Osteocyte (in vitro differentiated cells): ENCODE measurements at regions not wholly inside any gene's neighbourhood (a gene's known extent, or its start where the extent isn't known, plus 50 kb on each side); places are given as distances from the start of the nearest gene placed in this dataset.

Experiments used
- DNase-seq: peaks from one replicate; pipeline ENCODE4 v3.0.0; 2021; ENCODE audit warnings: mixed read lengths; ENCODE audit not compliant: unreplicated experiment; ENCODE audit errors: extremely low spot score
- H3K27ac Mint-ChIP-seq: one replicate; pipeline ENCODE4 v1.8.0; 2021; ENCODE audit warnings: mild to moderate bottlenecking, mixed read lengths; ENCODE audit not compliant: unreplicated experiment
- H3K27me3 Mint-ChIP-seq: one replicate; pipeline ENCODE4 v1.8.0; 2021; ENCODE audit warnings: mixed read lengths; ENCODE audit not compliant: unreplicated experiment
- H3K36me3 Mint-ChIP-seq: one replicate; pipeline ENCODE4 v1.8.0; 2021; ENCODE audit warnings: mixed read lengths; ENCODE audit not compliant: unreplicated experiment
- H3K4me1 Mint-ChIP-seq: one replicate; pipeline ENCODE4 v1.8.0; 2021; ENCODE audit warnings: mixed read lengths; ENCODE audit not compliant: unreplicated experiment
- H3K4me3 Mint-ChIP-seq: one replicate; pipeline ENCODE4 v1.8.0; 2021; ENCODE audit warnings: mild to moderate bottlenecking, moderate library complexity, mixed read lengths; ENCODE audit not compliant: unreplicated experiment
- H3K9me3 Mint-ChIP-seq: one replicate; pipeline ENCODE4 v1.8.0; 2021; ENCODE audit warnings: mixed read lengths; ENCODE audit not compliant: unreplicated experiment
- TF ChIP-seq, protein P1 (sequence below): fragments of 200-600 bp; sonication (generic); IDR thresholded peaks from 2 replicates; pipeline ENCODE4 v1.5.0; 2021; ENCODE audit warnings: antibody characterized with exemption, mild to moderate bottlenecking, moderate library complexity

DNA sequence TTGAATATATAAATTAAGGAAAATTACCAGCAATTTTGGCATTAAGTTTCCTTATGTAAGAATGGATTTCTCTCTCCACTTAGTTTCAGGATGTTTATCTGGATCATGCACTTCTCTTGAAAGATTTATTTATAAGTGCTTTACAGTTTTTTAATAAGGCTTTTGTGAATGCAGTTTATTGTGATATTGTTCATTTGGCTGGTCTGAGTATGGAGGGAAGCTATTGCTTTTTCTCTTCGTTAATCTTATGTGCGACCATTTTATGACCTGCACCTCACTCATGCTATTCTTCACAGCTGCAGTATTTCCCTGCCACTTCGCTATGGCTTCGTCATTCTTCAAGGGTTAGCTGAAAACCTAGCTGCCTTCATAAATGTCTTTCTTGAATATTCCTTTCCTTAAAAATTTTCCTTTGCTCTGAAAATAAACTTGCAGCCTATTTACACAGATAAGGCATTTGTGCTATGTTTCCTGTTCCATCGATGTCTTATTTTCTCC, 233.4 kb downstream of the SOCS6 start:
- DNase-seq, result no peak
- Mint-ChIP-seq H3K4me3 (no peak overlapping the region), H3K9me3 (peaks cover 3% of the 10 kb centered on the region), H3K4me1 (no peaks in the 10 kb centered on the region), H3K27ac (no peak overlapping the region), H3K36me3 (no peaks in the 10 kb centered on the region), H3K27me3 (peaks cover 22% of the 10 kb centered on the region)
- TF ChIP-seq, protein P1, sequence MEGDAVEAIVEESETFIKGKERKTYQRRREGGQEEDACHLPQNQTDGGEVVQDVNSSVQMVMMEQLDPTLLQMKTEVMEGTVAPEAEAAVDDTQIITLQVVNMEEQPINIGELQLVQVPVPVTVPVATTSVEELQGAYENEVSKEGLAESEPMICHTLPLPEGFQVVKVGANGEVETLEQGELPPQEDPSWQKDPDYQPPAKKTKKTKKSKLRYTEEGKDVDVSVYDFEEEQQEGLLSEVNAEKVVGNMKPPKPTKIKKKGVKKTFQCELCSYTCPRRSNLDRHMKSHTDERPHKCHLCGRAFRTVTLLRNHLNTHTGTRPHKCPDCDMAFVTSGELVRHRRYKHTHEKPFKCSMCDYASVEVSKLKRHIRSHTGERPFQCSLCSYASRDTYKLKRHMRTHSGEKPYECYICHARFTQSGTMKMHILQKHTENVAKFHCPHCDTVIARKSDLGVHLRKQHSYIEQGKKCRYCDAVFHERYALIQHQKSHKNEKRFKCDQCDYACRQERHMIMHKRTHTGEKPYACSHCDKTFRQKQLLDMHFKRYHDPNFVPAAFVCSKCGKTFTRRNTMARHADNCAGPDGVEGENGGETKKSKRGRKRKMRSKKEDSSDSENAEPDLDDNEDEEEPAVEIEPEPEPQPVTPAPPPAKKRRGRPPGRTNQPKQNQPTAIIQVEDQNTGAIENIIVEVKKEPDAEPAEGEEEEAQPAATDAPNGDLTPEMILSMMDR, result no peak

DNA sequence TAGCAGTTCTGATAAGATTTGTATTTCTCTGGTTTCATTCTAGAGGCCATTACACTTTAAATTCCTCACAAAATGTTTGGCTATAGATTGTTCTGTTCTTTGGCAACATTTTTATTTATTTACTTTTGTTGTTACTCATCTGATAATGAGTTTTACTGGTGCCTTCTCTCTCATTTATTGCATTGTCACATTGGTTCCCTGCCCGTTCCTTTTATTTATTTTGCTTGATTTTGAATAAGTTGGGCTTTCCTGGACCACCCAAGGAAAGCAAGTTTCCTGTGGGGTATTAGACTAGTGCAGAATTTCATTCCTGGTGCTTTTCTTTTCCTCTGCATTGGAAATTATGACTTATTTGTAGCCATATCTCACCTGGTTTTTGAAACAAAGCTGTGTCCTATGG, 232.0 kb downstream of the SOCS6 start:
- no peak overlapping the region for H3K4me3 Mint-ChIP-seq
- TF ChIP-seq, protein P1, result no peak
- DNase-seq, result no peak
- H3K4me1 Mint-ChIP-seq, result no peaks in the 10 kb centered on the region
- no peak overlapping the region for H3K27ac Mint-ChIP-seq
- peaks cover 3% of the 10 kb centered on the region for H3K9me3 Mint-ChIP-seq
- H3K27me3 Mint-ChIP-seq, result peaks cover 22% of the 10 kb centered on the region
- H3K36me3 Mint-ChIP-seq, result no peaks in the 10 kb centered on the region

DNA sequence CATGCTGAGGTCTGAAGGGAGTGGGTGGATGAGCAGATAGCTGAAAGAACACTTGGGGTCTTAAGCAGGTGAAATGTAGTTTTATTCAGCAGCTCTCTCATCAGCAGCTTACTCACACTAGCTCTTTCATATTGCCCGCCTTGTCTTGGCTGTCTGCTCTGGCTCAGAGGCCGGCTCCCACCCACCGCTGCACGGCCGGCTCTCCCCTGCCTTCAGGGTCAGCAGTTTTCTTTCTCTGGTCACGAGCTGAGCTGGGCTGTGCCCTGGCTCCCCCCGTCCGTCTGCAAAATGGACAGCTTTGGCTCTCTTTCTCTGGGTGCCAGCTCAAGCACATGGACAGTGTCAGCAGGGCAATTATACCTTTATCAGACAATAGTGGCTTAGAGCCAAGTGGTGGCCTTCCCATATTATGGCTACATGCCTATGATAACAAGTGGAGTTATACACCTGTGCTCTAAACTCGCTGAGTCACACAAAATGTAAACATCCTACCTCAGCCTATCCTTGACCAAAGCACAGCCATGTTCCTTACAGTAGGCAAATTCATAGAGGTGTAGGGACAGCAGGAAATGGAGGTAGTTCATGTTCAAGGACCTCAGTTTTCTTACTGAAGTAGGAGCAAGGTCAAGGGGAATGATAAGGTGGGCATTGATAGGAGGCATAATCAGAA, 224.8 kb downstream of the SOCS6 start:
- no peaks in the 10 kb centered on the region for H3K36me3 Mint-ChIP-seq
- H3K27ac Mint-ChIP-seq, result no peak overlapping the region

DNA sequence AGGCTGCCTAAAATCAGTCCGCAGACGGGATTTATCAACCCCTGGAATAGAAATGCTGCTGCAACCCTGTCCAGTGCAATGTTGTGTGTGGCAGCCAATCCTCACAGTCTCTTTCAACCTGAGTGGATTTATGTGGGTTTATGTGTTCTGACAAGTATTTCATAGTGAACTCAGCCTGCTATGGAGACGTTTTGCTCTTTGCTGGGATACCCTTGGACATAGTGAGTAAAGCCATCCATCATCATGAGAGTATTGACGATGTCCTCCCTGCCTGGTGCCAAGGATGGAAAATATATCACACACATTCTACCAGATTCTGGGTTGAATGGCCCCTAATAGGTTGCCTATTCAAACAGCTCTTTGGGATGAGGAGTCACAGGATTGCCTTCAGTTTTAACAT, 219.1 kb downstream of the SOCS6 start:
- DNase-seq, result no peak
- Mint-ChIP-seq H3K27me3 (peaks cover 7% of the 10 kb centered on the region), H3K4me3 (no peak overlapping the region), H3K27ac (no peak overlapping the region), H3K36me3 (no peaks in the 10 kb centered on the region), H3K9me3 (no peaks in the 10 kb centered on the region), H3K4me1 (no peaks in the 10 kb centered on the region)
- TF ChIP-seq, protein P1, result no peak

More for the DNA sequence above, 224.8 kb downstream of the SOCS6 start:
- TF ChIP-seq, protein P1, result no peak
- Mint-ChIP-seq H3K27me3 (peaks cover 2% of the 10 kb centered on the region), H3K9me3 (no peaks in the 10 kb centered on the region), H3K4me3 (no peak overlapping the region), H3K4me1 (no peaks in the 10 kb centered on the region)
- no peak for DNase-seq

DNA sequence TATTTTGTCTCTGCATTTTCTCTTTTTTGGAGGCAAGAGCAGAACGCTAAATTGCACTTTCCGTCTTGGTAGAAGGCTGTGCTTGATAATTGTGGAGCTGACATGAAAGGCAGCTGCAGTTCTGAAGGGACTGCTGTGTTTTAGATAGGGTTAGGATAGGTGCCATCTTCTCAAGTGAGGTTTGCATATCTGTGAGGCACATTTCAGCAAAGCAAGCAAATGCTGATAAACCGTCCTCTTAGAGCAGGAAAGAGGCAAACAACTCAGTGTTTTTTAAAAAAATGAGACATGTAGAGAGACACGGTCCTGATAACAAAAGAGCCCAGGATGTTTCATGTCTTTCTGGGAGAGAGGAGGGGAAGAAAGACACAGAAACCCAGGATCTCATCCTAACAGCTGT, 217.7 kb downstream of the SOCS6 start:
- Mint-ChIP-seq H3K27ac (no peak overlapping the region), H3K4me1 (no peaks in the 10 kb centered on the region), H3K9me3 (no peaks in the 10 kb centered on the region), H3K4me3 (no peak overlapping the region), H3K36me3 (no peaks in the 10 kb centered on the region), H3K27me3 (peaks cover 14% of the 10 kb centered on the region)
- no peak for DNase-seq
- TF ChIP-seq, protein P1, result no peak
